K562 (cell line): ENCODE measurements at regions not wholly inside any gene's neighbourhood (a gene's known extent, or its start where the extent isn't known, plus 50 kb on each side); places are given as distances from the start of the nearest gene placed in this dataset.

Source experiments
- CHCHD3 ChIP-seq: fragments of 250-450 bp; sonication (Bioruptor Pico); IDR thresholded peaks from 2 replicates; pipeline ENCODE4 v2.1.2; 2022; ENCODE audit warnings: mild to moderate bottlenecking
- NR3C1 ChIP-seq: sonication (generic); formaldehyde crosslinking; IDR thresholded peaks from 2 replicates; pipeline ENCODE4 v1.8.1; 2022; ENCODE audit warnings: missing genetic modification reagents
- POLR2A ChIP-seq: fragments of 450-650 bp; conservative IDR thresholded peaks from 2 replicates; pipeline ENCODE4 v1.6.1; 2016
- PRPF4 ChIP-seq: fragments of 200-400 bp; formaldehyde crosslinking; IDR thresholded peaks from one replicate; pipeline ENCODE4 v1.6.1; 2017; ENCODE audit warnings: low read length, low read depth, mild to moderate bottlenecking; ENCODE audit not compliant: insufficient read depth, poor library complexity, severe bottlenecking
- TF ChIP-seq, protein P1 (sequence below): fragments of 150-350 bp; conservative IDR thresholded peaks from 2 replicates; pipeline ENCODE4 v1.6.1; 2014; ENCODE audit warnings: low read length
- TF ChIP-seq, protein P2 (sequence below), 3 experiments: IDR thresholded peaks in 2 of 3; conservative IDR thresholded peaks in 1 of 3; 2 replicates each; pipeline ENCODE4 v1.5.1; 2011 to 2012; ENCODE audit warnings: low read length in 3 of 3, mild to moderate bottlenecking in 3 of 3, control low read depth in 2 of 3, improper control_type of control experiment in 1 of 3, inconsistent platforms in 1 of 3, low read depth in 1 of 3, mixed read lengths in 1 of 3, moderate library complexity in 1 of 3; ENCODE audit not compliant: insufficient read depth in 2 of 3

DNA sequence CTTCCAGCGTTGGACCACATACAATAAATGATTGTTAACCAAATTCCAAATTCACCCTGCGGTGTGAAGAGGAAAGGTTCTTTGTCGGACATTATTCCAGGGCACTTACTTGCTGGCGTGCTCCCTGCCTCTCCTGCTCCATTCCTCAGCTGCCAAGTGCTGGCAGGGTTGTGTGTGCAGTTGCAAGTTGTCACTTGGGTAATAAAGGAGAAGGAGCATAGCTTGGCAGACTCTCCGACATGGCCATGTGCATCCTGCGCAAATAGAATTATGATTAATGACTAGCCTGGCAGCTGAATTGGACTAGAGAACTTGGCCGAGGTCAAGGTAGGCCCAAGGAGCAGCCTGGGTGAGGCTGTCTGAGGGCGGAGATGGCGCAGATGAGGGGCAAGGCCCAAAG, 92.3 kb upstream of the ELMO1 start:
- TF ChIP-seq, protein P1, sequence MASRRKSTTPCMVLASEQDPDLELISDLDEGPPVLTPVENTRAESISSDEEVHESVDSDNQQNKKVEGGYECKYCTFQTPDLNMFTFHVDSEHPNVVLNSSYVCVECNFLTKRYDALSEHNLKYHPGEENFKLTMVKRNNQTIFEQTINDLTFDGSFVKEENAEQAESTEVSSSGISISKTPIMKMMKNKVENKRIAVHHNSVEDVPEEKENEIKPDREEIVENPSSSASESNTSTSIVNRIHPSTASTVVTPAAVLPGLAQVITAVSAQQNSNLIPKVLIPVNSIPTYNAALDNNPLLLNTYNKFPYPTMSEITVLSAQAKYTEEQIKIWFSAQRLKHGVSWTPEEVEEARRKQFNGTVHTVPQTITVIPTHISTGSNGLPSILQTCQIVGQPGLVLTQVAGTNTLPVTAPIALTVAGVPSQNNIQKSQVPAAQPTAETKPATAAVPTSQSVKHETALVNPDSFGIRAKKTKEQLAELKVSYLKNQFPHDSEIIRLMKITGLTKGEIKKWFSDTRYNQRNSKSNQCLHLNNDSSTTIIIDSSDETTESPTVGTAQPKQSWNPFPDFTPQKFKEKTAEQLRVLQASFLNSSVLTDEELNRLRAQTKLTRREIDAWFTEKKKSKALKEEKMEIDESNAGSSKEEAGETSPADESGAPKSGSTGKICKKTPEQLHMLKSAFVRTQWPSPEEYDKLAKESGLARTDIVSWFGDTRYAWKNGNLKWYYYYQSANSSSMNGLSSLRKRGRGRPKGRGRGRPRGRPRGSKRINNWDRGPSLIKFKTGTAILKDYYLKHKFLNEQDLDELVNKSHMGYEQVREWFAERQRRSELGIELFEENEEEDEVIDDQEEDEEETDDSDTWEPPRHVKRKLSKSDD: no peak
- TF ChIP-seq, protein P2, sequence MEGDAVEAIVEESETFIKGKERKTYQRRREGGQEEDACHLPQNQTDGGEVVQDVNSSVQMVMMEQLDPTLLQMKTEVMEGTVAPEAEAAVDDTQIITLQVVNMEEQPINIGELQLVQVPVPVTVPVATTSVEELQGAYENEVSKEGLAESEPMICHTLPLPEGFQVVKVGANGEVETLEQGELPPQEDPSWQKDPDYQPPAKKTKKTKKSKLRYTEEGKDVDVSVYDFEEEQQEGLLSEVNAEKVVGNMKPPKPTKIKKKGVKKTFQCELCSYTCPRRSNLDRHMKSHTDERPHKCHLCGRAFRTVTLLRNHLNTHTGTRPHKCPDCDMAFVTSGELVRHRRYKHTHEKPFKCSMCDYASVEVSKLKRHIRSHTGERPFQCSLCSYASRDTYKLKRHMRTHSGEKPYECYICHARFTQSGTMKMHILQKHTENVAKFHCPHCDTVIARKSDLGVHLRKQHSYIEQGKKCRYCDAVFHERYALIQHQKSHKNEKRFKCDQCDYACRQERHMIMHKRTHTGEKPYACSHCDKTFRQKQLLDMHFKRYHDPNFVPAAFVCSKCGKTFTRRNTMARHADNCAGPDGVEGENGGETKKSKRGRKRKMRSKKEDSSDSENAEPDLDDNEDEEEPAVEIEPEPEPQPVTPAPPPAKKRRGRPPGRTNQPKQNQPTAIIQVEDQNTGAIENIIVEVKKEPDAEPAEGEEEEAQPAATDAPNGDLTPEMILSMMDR (IDR thresholded peaks at IDR 0.05 in 2 of 3, conservative IDR thresholded peaks at IDR 0.05 in 1 of 3; ENCODE audit: insufficient read depth in 2 of 3, low read depth in 1 of 3, low read length in 3 of 3): no peak
- TF ChIP-seq PRPF4: no peak
- no peak for TF ChIP-seq POLR2A
- no peak for TF ChIP-seq NR3C1 (CRISPR knock-in tag)
- TF ChIP-seq CHCHD3 (CRISPR knock-in tag): no peak
